Stomach (tissue), 4 donors: ENCODE measurements at regions not wholly inside any gene's neighbourhood (a gene's known extent, or its start where the extent isn't known, plus 50 kb on each side); places are given as distances from the start of the nearest gene placed in this dataset.

Experiments
- EP300 ChIP-seq: sonication (generic); formaldehyde crosslinking; IDR thresholded peaks from one replicate; pipeline ENCODE4 v1.6.1; 2017; ENCODE audit warnings: antibody characterized with exemption
- POLR2A ChIP-seq, 4 donors: fragments of 450-650 bp; IDR thresholded peaks; one replicate each; pipeline ENCODE4 v1.6.1; 2016; ENCODE audit warnings: antibody characterized with exemption in 4 of 4, control low read depth in 2 of 4, mild to moderate bottlenecking in 1 of 4, moderate library complexity in 1 of 4
- POLR2AphosphoS5 ChIP-seq, 3 donors: sonication (generic); formaldehyde crosslinking; IDR thresholded peaks; one replicate each; pipeline ENCODE4 v1.6.1; 2016; ENCODE audit warnings: antibody characterized with exemption in 3 of 3
- TF ChIP-seq, protein P1 (sequence below), 7 experiments: fragments of 450-650 bp in 4 of 7; fragments of 200-600 bp in 3 of 7; sonication (generic) in 3 of 7; IDR thresholded peaks; one replicate each; pipeline ENCODE4 v1.5.1; 2016 to 2019; ENCODE audit warnings: antibody characterized with exemption in 7 of 7, control low read depth in 2 of 7, mild to moderate bottlenecking in 1 of 7

DNA sequence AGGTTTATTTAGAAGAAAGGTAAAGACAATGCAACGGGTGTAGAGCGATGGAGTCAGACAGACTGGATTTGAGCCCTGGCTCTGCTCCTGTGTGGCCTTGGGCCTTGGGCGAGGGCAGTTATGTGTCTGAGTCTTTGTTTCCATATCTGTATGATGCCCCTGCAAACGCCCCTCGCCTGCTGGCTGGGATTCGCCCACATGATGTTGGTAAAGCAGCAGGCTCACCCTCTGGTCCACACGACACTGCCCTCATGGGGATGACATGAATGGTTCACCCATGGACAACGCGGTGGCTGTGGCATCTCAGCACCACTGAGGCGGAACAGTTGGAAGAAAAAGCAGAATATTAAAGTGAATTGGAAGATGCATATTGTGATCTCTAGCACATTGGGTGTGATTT is 60.3 kb downstream of the FOXL1 start:
- TF ChIP-seq, protein P1, sequence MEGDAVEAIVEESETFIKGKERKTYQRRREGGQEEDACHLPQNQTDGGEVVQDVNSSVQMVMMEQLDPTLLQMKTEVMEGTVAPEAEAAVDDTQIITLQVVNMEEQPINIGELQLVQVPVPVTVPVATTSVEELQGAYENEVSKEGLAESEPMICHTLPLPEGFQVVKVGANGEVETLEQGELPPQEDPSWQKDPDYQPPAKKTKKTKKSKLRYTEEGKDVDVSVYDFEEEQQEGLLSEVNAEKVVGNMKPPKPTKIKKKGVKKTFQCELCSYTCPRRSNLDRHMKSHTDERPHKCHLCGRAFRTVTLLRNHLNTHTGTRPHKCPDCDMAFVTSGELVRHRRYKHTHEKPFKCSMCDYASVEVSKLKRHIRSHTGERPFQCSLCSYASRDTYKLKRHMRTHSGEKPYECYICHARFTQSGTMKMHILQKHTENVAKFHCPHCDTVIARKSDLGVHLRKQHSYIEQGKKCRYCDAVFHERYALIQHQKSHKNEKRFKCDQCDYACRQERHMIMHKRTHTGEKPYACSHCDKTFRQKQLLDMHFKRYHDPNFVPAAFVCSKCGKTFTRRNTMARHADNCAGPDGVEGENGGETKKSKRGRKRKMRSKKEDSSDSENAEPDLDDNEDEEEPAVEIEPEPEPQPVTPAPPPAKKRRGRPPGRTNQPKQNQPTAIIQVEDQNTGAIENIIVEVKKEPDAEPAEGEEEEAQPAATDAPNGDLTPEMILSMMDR (IDR thresholded peaks at IDR 0.05), result no peak
- TF ChIP-seq EP300 (no peak), POLR2A (IDR thresholded peaks at IDR 0.05) (no peak), POLR2AphosphoS5 (IDR thresholded peaks at IDR 0.05) (no peak)
